ENCODE measurements at regions not wholly inside any gene's neighbourhood (a gene's known extent, or its start where the extent isn't known, plus 50 kb on each side); places are given as distances from the start of the nearest gene placed in this dataset.

GRCh38 chr6:170084166-170084730 is 206.6 kb downstream of the DLL1 start:
- no peak for TF ChIP-seq CTCF (conservative IDR thresholded peaks at IDR 0.05; ENCODE audit: low read depth, low read length)
- no peak overlapping the region for H3K4me3 ChIP-seq (ENCODE audit: low read length)
- no peak for DNase-seq (ENCODE audit: low read depth)

- TF ChIP-seq CTCF (conservative IDR thresholded peaks at IDR 0.05; ENCODE audit: low read depth, low read length): no peak
- no peak overlapping the region for H3K4me3 ChIP-seq (ENCODE audit: low read length)
- no peak for DNase-seq (ENCODE audit: low read depth)
These were observed 207.4 kb downstream of the DLL1 start for GRCh38 chr6:170083236-170084051.

- H3K4me3 ChIP-seq (ENCODE audit: low read length): no peak overlapping the region
- no peak for DNase-seq (ENCODE audit: low read depth)
- TF ChIP-seq CTCF (conservative IDR thresholded peaks at IDR 0.05; ENCODE audit: low read depth, low read length): no peak
These were observed 208.2 kb downstream of the DLL1 start for GRCh38 chr6:170082531-170083187.

GRCh38 chr6:170082067-170082466 is 208.8 kb downstream of the DLL1 start:
- H3K4me3 ChIP-seq (ENCODE audit: low read length): no peak overlapping the region
- DNase-seq (ENCODE audit: low read depth): no peak
- TF ChIP-seq CTCF (conservative IDR thresholded peaks at IDR 0.05; ENCODE audit: low read depth, low read length): no peak

- DNase-seq (ENCODE audit: low read depth): no peak
- H3K4me3 ChIP-seq (ENCODE audit: low read length): no peak overlapping the region
- TF ChIP-seq CTCF (conservative IDR thresholded peaks at IDR 0.05; ENCODE audit: low read depth, low read length): no peak
These were observed 209.3 kb downstream of the DLL1 start for GRCh38 chr6:170081556-170081955.

DNA sequence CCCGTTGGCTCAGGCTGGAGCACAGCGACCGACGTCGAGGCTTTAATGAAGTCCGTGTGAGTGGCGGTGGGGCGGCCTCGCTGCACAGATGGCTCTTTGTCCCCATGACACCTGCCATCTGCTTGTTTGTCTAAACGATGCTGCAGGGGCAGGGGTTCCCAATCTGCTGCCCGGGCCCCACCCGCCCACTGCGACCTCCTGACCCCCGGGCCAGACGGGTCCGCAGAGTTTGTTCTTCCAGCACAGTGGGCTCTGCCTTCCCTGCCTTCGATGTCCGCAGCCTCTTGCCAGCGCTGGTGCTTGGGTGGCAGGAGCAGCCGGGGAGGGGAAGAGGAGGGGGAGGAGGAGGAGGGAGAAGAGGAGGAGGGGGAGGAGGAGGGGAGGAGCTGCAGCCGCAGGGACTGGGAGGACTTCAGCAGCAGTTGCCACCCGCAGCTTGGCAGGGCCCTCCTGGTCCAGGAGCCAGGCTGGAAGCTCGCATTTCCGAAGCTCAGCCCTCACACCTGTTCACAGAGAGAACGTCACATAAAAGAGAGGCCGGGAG is 210.0 kb downstream of the DLL1 start:
- no peak for DNase-seq (ENCODE audit: low read depth)
- H3K4me3 ChIP-seq (ENCODE audit: low read length): no peak overlapping the region
- TF ChIP-seq CTCF (conservative IDR thresholded peaks at IDR 0.05; ENCODE audit: low read depth, low read length): no peak

All from retinal pigment epithelial cell (primary cell).